IMR-90 (cell line): ENCODE measurements at regions not wholly inside any gene's neighbourhood (a gene's known extent, or its start where the extent isn't known, plus 50 kb on each side); places are given as distances from the start of the nearest gene placed in this dataset.

Source experiments
- ATAC-seq: fragments of 200-7000 bp; cut with Tn5 transposase; 2 replicates; pipeline ENCODE4 v1.9.1; 2020; ENCODE audit warnings: low read depth, mild to moderate bottlenecking, moderate library complexity
- BruUV-seq: library from RNA; stranded (reverse); fragments of 400-500 nt; replicated peaks from 2 replicates; lab custom pipeline; 2021; lab: Mats Ljungman, UMichigan
- CTCF ChIA-PET: fragments of 300-600 bp; formaldehyde crosslinking; extraction: SDS; loops from one replicate; lab custom pipeline; 2021; ENCODE audit warnings: antibody characterized with exemption; lab: Yijun Ruan, JAX
- POLR2A ChIA-PET: fragments of 300-600 bp; sonication (Branson Sonifier 250); formaldehyde crosslinking; loops from one replicate; lab custom pipeline; 2022; ENCODE audit warnings: antibody characterized with exemption; ENCODE audit not compliant: unreplicated experiment; lab: Charles Lee
- DNase-seq: peaks from one replicate; pipeline ENCODE4 v3.0.0; 2013
- H2AFZ ChIP-seq: replicated peaks from 2 replicates; pipeline ENCODE3; 2013; ENCODE audit warnings: low read length, mild to moderate bottlenecking; ENCODE audit not compliant: poor library complexity
- H2AK5ac ChIP-seq: 2 replicates; pipeline ENCODE4 v1.6.1; 2013; ENCODE audit warnings: low read depth, low read length, inconsistent platforms
- H2AK9ac ChIP-seq: replicated peaks from 2 replicates; pipeline ENCODE3; 2013; ENCODE audit warnings: mild to moderate bottlenecking, low read depth, low read length, moderate library complexity; ENCODE audit not compliant: poor library complexity
- H2BK120ac ChIP-seq: 2 replicates; pipeline ENCODE4 v1.6.1; 2013; ENCODE audit warnings: low read depth, low read length, inconsistent platforms
- H2BK15ac ChIP-seq: 3 replicates; pipeline ENCODE4 v1.6.1; 2013; ENCODE audit warnings: low read depth, low read length, inconsistent platforms
- H2BK20ac ChIP-seq: 2 replicates; pipeline ENCODE4 v1.6.1; 2013; ENCODE audit warnings: low read depth, mild to moderate bottlenecking, inconsistent platforms, low read length, moderate library complexity
- H2BK5ac ChIP-seq: 2 replicates; pipeline ENCODE4 v1.6.1; 2013; ENCODE audit warnings: mild to moderate bottlenecking, low read depth, low read length, inconsistent platforms; ENCODE audit not compliant: poor library complexity, severe bottlenecking
- H3K14ac ChIP-seq: replicated peaks from 2 replicates; pipeline ENCODE4 v1.6.1; 2013; ENCODE audit warnings: low read depth, low read length, inconsistent platforms
- H3K18ac ChIP-seq: 2 replicates; pipeline ENCODE4 v1.6.1; 2013; ENCODE audit warnings: low read depth, low read length, control low read depth
- H3K23ac ChIP-seq: 2 replicates; pipeline ENCODE4 v1.6.1; 2013; ENCODE audit warnings: low read depth, low read length, inconsistent platforms
- H3K27ac ChIP-seq: 2 replicates; pipeline ENCODE4 v1.5.1; 2013; ENCODE audit warnings: mild to moderate bottlenecking, control low read depth, low read length; ENCODE audit not compliant: insufficient read depth
- H3K27me3 ChIP-seq: 2 replicates; pipeline ENCODE4 v1.6.1; 2013; ENCODE audit warnings: low read length; ENCODE audit not compliant: control insufficient read depth, insufficient read depth
- H3K36me3 ChIP-seq: 2 replicates; pipeline ENCODE4 v1.6.1; 2013; ENCODE audit warnings: low read length, mixed read lengths; ENCODE audit not compliant: control insufficient read depth, insufficient read depth
- H3K4ac ChIP-seq: 2 replicates; pipeline ENCODE4 v1.6.1; 2013; ENCODE audit warnings: low read depth, low read length, inconsistent platforms
- H3K4me1 ChIP-seq: 2 replicates; pipeline ENCODE4 v1.6.1; 2013; ENCODE audit warnings: low read length, mixed read lengths; ENCODE audit not compliant: control insufficient read depth, insufficient read depth
- H3K4me2 ChIP-seq: 2 replicates; pipeline ENCODE4 v1.6.1; 2013; ENCODE audit warnings: low read depth, mild to moderate bottlenecking, control low read depth, low read length, moderate library complexity
- H3K4me3 ChIP-seq: 2 replicates; pipeline ENCODE4 v1.5.1; 2013; ENCODE audit warnings: low read depth, mild to moderate bottlenecking, control low read depth, low read length, moderate library complexity; ENCODE audit not compliant: insufficient read depth
- H3K56ac ChIP-seq: 2 replicates; pipeline ENCODE4 v1.6.1; 2013; ENCODE audit warnings: low read length, inconsistent platforms; ENCODE audit not compliant: insufficient read depth; ENCODE audit errors: extremely low read depth
- H3K79me1 ChIP-seq, 2 experiments: 2 replicates each; pipeline ENCODE4 v1.6.1; 2013; ENCODE audit warnings: low read length in 2 of 2, inconsistent platforms in 1 of 2, low read depth in 1 of 2
- H3K9ac ChIP-seq: 2 replicates; pipeline ENCODE4 v1.6.1; 2013; ENCODE audit warnings: low read depth, low read length, control low read depth
- H3K9me1 ChIP-seq: 2 replicates; pipeline ENCODE4 v1.6.1; 2013; ENCODE audit warnings: low read length, inconsistent platforms; ENCODE audit not compliant: insufficient read depth
- H3K9me3 ChIP-seq: 2 replicates; pipeline ENCODE4 v1.6.1; 2013; ENCODE audit warnings: low read length; ENCODE audit not compliant: control insufficient read depth, insufficient read depth
- H4K20me1 ChIP-seq: 2 replicates; pipeline ENCODE4 v1.6.1; 2013; ENCODE audit warnings: low read length, inconsistent platforms; ENCODE audit not compliant: insufficient read depth
- H4K5ac ChIP-seq: 2 replicates; pipeline ENCODE4 v1.6.1; 2013; ENCODE audit warnings: mild to moderate bottlenecking, low read depth, low read length, control low read depth
- H4K8ac ChIP-seq, 2 experiments: 2 replicates each; pipeline ENCODE4 v1.6.1; 2013; ENCODE audit warnings: low read depth in 2 of 2, low read length in 2 of 2, control low read depth in 1 of 2, inconsistent platforms in 1 of 2
- H4K91ac ChIP-seq: 2 replicates; pipeline ENCODE4 v1.6.1; 2013; ENCODE audit warnings: low read depth, low read length, inconsistent platforms; ENCODE audit not compliant: insufficient read depth
- BHLHE40 ChIP-seq: fragments of 150-350 bp; IDR thresholded peaks from 2 replicates; pipeline ENCODE4 v1.6.1; 2016; ENCODE audit warnings: mild to moderate bottlenecking, low read depth, low read length
- CEBPB ChIP-seq: IDR thresholded peaks from 2 replicates; pipeline ENCODE4 v1.6.1; 2012; ENCODE audit warnings: low read depth, low read length, improper control_type of control experiment
- CHD1 ChIP-seq: IDR thresholded peaks from 2 replicates; pipeline ENCODE4 v1.6.1; 2012; ENCODE audit warnings: low read depth, low read length, improper control_type of control experiment
- CTCF ChIP-seq: conservative IDR thresholded peaks from 2 replicates; pipeline ENCODE4 v1.5.1; 2012; ENCODE audit warnings: mild to moderate bottlenecking, low read depth, low read length, improper control_type of control experiment
- MAFK ChIP-seq: IDR thresholded peaks from 2 replicates; pipeline ENCODE4 v1.6.1; 2012; ENCODE audit warnings: low read depth, low read length, improper control_type of control experiment
- MAZ ChIP-seq: IDR thresholded peaks from 2 replicates; pipeline ENCODE4 v1.6.1; 2012; ENCODE audit warnings: low read depth, mild to moderate bottlenecking, low read length, improper control_type of control experiment, moderate library complexity, borderline replicate concordance
- MXI1 ChIP-seq: IDR thresholded peaks from 2 replicates; pipeline ENCODE4 v1.6.1; 2012; ENCODE audit warnings: low read depth, mild to moderate bottlenecking, low read length, moderate library complexity, borderline replicate concordance
- NFE2L2 ChIP-seq: fragments of 150-350 bp; IDR thresholded peaks from 2 replicates; pipeline ENCODE4 v1.6.1; 2016; ENCODE audit warnings: low read depth, mild to moderate bottlenecking, low read length
- RCOR1 ChIP-seq: IDR thresholded peaks from 2 replicates; pipeline ENCODE4 v1.6.1; 2012; ENCODE audit warnings: mild to moderate bottlenecking, low read length, improper control_type of control experiment; ENCODE audit not compliant: insufficient replicate concordance
- SMC3 ChIP-seq: fragments of 150-350 bp; IDR thresholded peaks from 2 replicates; pipeline ENCODE4 v1.6.1; 2016; ENCODE audit warnings: low read depth, mild to moderate bottlenecking, antibody characterized with exemption, low read length, moderate library complexity
- USF2 ChIP-seq: fragments of 150-350 bp; IDR thresholded peaks from 2 replicates; pipeline ENCODE4 v1.6.1; 2017; ENCODE audit warnings: mild to moderate bottlenecking, antibody characterized with exemption, low read length, low read depth
- WGBS, 2 experiments: methylation state at CpG; one replicate each; pipeline versions ENCODE4 v1.1.5 to v1.1.7; 2013; ENCODE audit warnings: missing lambda C conversion rate in 2 of 2; ENCODE audit not compliant: insufficient read length in 1 of 2; ENCODE audit errors: extremely low coverage in 2 of 2; 5-methylcytosine and 5-hydroxymethylcytosine counted together
- dilution Hi-C: fragments of 300-500 bp; cut with HindIII; formaldehyde crosslinking; loops from one replicate; pipeline ENCODE4 v1.14.3; 2018; ENCODE audit warnings: low sequenced_read_pairs; ENCODE audit not compliant: unreplicated experiment
- in situ Hi-C: fragments of 300-500 bp; cut with MboI; formaldehyde crosslinking; loops from 3 replicates; pipeline ENCODE4 v1.14.3; 2019; ENCODE audit warnings: low sequenced_read_pairs, inconsistent platforms, mixed read lengths
- intact Hi-C: fragments of 100-400 bp; cut with micrococcal nuclease; formaldehyde crosslinking; loops from 2 replicates; pipeline ENCODE4 v1.10.0; 2022

GRCh38 chr12:87163122-87163521 is 866.1 kb downstream of the C12orf50 start:
- intact Hi-C loops: no loop called here
- WGBS, 2 experiments: no CpG with 5 or more reads among the region's 1 CpG
- dilution Hi-C loops: no loop called here
- Histone ChIP-seq H3K14ac (no peak overlapping the region), H3K79me1 (no peaks in the 10 kb centered on the region), H3K4me2 (no peak overlapping the region), H3K27me3 (no peaks in the 10 kb centered on the region), H2BK20ac (no peak overlapping the region), H3K9ac (no peak overlapping the region), H3K18ac (no peak overlapping the region), H3K4me3 (no peak overlapping the region), H2BK120ac (no peak overlapping the region), H2AFZ (no peak overlapping the region), H2BK15ac (no peak overlapping the region), H3K4ac (no peak overlapping the region), H4K91ac (no peak overlapping the region), H4K5ac (no peak overlapping the region), H3K36me3 (no peaks in the 10 kb centered on the region), H3K56ac (no peak overlapping the region), H3K4me1 (0 out of 2 replicates have a peak, but pooled peaks cover 2% of the 10 kb centered on the region), H3K27ac (no peak overlapping the region), H3K23ac (no peak overlapping the region), H4K8ac (no peak overlapping the region), H3K9me1 (no peaks in the 10 kb centered on the region), H2AK5ac (no peak overlapping the region), H2AK9ac (no peak overlapping the region), H2BK5ac (no peak overlapping the region), H4K20me1 (no peaks in the 10 kb centered on the region), H3K9me3 (peaks cover 7% of the 10 kb centered on the region)
- POLR2A ChIA-PET: interaction anchor here (0.7 kb wide), 1 partner anchor 144 kb away, joined by 3 read pairs; no protein-coding TSS in a partner anchor
- no peak for DNase-seq
- in situ Hi-C loops: no loop called here
- no peak for TF ChIP-seq MAFK
- TF ChIP-seq BHLHE40: no peak
- no peak for TF ChIP-seq CEBPB
- TF ChIP-seq RCOR1: no peak
- no peak for TF ChIP-seq MAZ
- no peak for TF ChIP-seq NFE2L2
- no peak for TF ChIP-seq CTCF
- no peak for TF ChIP-seq SMC3
- TF ChIP-seq USF2: no peak
- TF ChIP-seq CHD1: no peak
- no peak for TF ChIP-seq MXI1
- CTCF ChIA-PET: no interaction called here
- no TSS peak for BruUV-seq
- no peak for ATAC-seq
